IMR-90 (cell line): ENCODE measurements at regions not wholly inside any gene's neighbourhood (a gene's known extent, or its start where the extent isn't known, plus 50 kb on each side); places are given as distances from the start of the nearest gene placed in this dataset.

ENCODE experiments used
- ATAC-seq: fragments of 200-7000 bp; cut with Tn5 transposase; 2 replicates; pipeline ENCODE4 v1.9.1; 2020; ENCODE audit warnings: low read depth, mild to moderate bottlenecking, moderate library complexity
- BruUV-seq: library from RNA; stranded (reverse); fragments of 400-500 nt; replicated peaks from 2 replicates; lab custom pipeline; 2021; lab: Mats Ljungman, UMichigan
- CTCF ChIA-PET: fragments of 300-600 bp; formaldehyde crosslinking; extraction: SDS; loops from one replicate; lab custom pipeline; 2021; ENCODE audit warnings: antibody characterized with exemption; lab: Yijun Ruan, JAX
- POLR2A ChIA-PET: fragments of 300-600 bp; sonication (Branson Sonifier 250); formaldehyde crosslinking; loops from one replicate; lab custom pipeline; 2022; ENCODE audit warnings: antibody characterized with exemption; ENCODE audit not compliant: unreplicated experiment; lab: Charles Lee
- DNase-seq: peaks from one replicate; pipeline ENCODE4 v3.0.0; 2013
- H2AFZ ChIP-seq: replicated peaks from 2 replicates; pipeline ENCODE3; 2013; ENCODE audit warnings: low read length, mild to moderate bottlenecking; ENCODE audit not compliant: poor library complexity
- H2AK5ac ChIP-seq: 2 replicates; pipeline ENCODE4 v1.6.1; 2013; ENCODE audit warnings: low read depth, low read length, inconsistent platforms
- H2AK9ac ChIP-seq: replicated peaks from 2 replicates; pipeline ENCODE3; 2013; ENCODE audit warnings: mild to moderate bottlenecking, low read depth, low read length, moderate library complexity; ENCODE audit not compliant: poor library complexity
- H2BK120ac ChIP-seq: 2 replicates; pipeline ENCODE4 v1.6.1; 2013; ENCODE audit warnings: low read depth, low read length, inconsistent platforms
- H2BK15ac ChIP-seq: 3 replicates; pipeline ENCODE4 v1.6.1; 2013; ENCODE audit warnings: low read depth, low read length, inconsistent platforms
- H2BK20ac ChIP-seq: 2 replicates; pipeline ENCODE4 v1.6.1; 2013; ENCODE audit warnings: low read depth, mild to moderate bottlenecking, inconsistent platforms, low read length, moderate library complexity
- H2BK5ac ChIP-seq: 2 replicates; pipeline ENCODE4 v1.6.1; 2013; ENCODE audit warnings: mild to moderate bottlenecking, low read depth, low read length, inconsistent platforms; ENCODE audit not compliant: poor library complexity, severe bottlenecking
- H3K14ac ChIP-seq: replicated peaks from 2 replicates; pipeline ENCODE4 v1.6.1; 2013; ENCODE audit warnings: low read depth, low read length, inconsistent platforms
- H3K18ac ChIP-seq: 2 replicates; pipeline ENCODE4 v1.6.1; 2013; ENCODE audit warnings: low read depth, low read length, control low read depth
- H3K23ac ChIP-seq: 2 replicates; pipeline ENCODE4 v1.6.1; 2013; ENCODE audit warnings: low read depth, low read length, inconsistent platforms
- H3K27ac ChIP-seq: 2 replicates; pipeline ENCODE4 v1.5.1; 2013; ENCODE audit warnings: mild to moderate bottlenecking, control low read depth, low read length; ENCODE audit not compliant: insufficient read depth
- H3K27me3 ChIP-seq: 2 replicates; pipeline ENCODE4 v1.6.1; 2013; ENCODE audit warnings: low read length; ENCODE audit not compliant: control insufficient read depth, insufficient read depth
- H3K36me3 ChIP-seq: 2 replicates; pipeline ENCODE4 v1.6.1; 2013; ENCODE audit warnings: low read length, mixed read lengths; ENCODE audit not compliant: control insufficient read depth, insufficient read depth
- H3K4ac ChIP-seq: 2 replicates; pipeline ENCODE4 v1.6.1; 2013; ENCODE audit warnings: low read depth, low read length, inconsistent platforms
- H3K4me1 ChIP-seq: 2 replicates; pipeline ENCODE4 v1.6.1; 2013; ENCODE audit warnings: low read length, mixed read lengths; ENCODE audit not compliant: control insufficient read depth, insufficient read depth
- H3K4me2 ChIP-seq: 2 replicates; pipeline ENCODE4 v1.6.1; 2013; ENCODE audit warnings: low read depth, mild to moderate bottlenecking, control low read depth, low read length, moderate library complexity
- H3K4me3 ChIP-seq: 2 replicates; pipeline ENCODE4 v1.5.1; 2013; ENCODE audit warnings: low read depth, mild to moderate bottlenecking, control low read depth, low read length, moderate library complexity; ENCODE audit not compliant: insufficient read depth
- H3K56ac ChIP-seq: 2 replicates; pipeline ENCODE4 v1.6.1; 2013; ENCODE audit warnings: low read length, inconsistent platforms; ENCODE audit not compliant: insufficient read depth; ENCODE audit errors: extremely low read depth
- H3K79me1 ChIP-seq, 2 experiments: 2 replicates each; pipeline ENCODE4 v1.6.1; 2013; ENCODE audit warnings: low read length in 2 of 2, inconsistent platforms in 1 of 2, low read depth in 1 of 2
- H3K9ac ChIP-seq: 2 replicates; pipeline ENCODE4 v1.6.1; 2013; ENCODE audit warnings: low read depth, low read length, control low read depth
- H3K9me1 ChIP-seq: 2 replicates; pipeline ENCODE4 v1.6.1; 2013; ENCODE audit warnings: low read length, inconsistent platforms; ENCODE audit not compliant: insufficient read depth
- H3K9me3 ChIP-seq: 2 replicates; pipeline ENCODE4 v1.6.1; 2013; ENCODE audit warnings: low read length; ENCODE audit not compliant: control insufficient read depth, insufficient read depth
- H4K20me1 ChIP-seq: 2 replicates; pipeline ENCODE4 v1.6.1; 2013; ENCODE audit warnings: low read length, inconsistent platforms; ENCODE audit not compliant: insufficient read depth
- H4K5ac ChIP-seq: 2 replicates; pipeline ENCODE4 v1.6.1; 2013; ENCODE audit warnings: mild to moderate bottlenecking, low read depth, low read length, control low read depth
- H4K8ac ChIP-seq, 2 experiments: 2 replicates each; pipeline ENCODE4 v1.6.1; 2013; ENCODE audit warnings: low read depth in 2 of 2, low read length in 2 of 2, control low read depth in 1 of 2, inconsistent platforms in 1 of 2
- H4K91ac ChIP-seq: 2 replicates; pipeline ENCODE4 v1.6.1; 2013; ENCODE audit warnings: low read depth, low read length, inconsistent platforms; ENCODE audit not compliant: insufficient read depth
- BHLHE40 ChIP-seq: fragments of 150-350 bp; IDR thresholded peaks from 2 replicates; pipeline ENCODE4 v1.6.1; 2016; ENCODE audit warnings: mild to moderate bottlenecking, low read depth, low read length
- CEBPB ChIP-seq: IDR thresholded peaks from 2 replicates; pipeline ENCODE4 v1.6.1; 2012; ENCODE audit warnings: low read depth, low read length, improper control_type of control experiment
- CHD1 ChIP-seq: IDR thresholded peaks from 2 replicates; pipeline ENCODE4 v1.6.1; 2012; ENCODE audit warnings: low read depth, low read length, improper control_type of control experiment
- CTCF ChIP-seq: conservative IDR thresholded peaks from 2 replicates; pipeline ENCODE4 v1.5.1; 2012; ENCODE audit warnings: mild to moderate bottlenecking, low read depth, low read length, improper control_type of control experiment
- ELK1 ChIP-seq: fragments of 150-350 bp; IDR thresholded peaks from 2 replicates; pipeline ENCODE4 v1.6.1; 2016; ENCODE audit warnings: low read depth, mild to moderate bottlenecking, low read length, moderate library complexity, borderline replicate concordance
- FOS ChIP-seq: fragments of 150-350 bp; IDR thresholded peaks from 2 replicates; pipeline ENCODE4 v1.6.1; 2016; ENCODE audit warnings: low read depth, low read length
- MAFK ChIP-seq: IDR thresholded peaks from 2 replicates; pipeline ENCODE4 v1.6.1; 2012; ENCODE audit warnings: low read depth, low read length, improper control_type of control experiment
- MAZ ChIP-seq: IDR thresholded peaks from 2 replicates; pipeline ENCODE4 v1.6.1; 2012; ENCODE audit warnings: low read depth, mild to moderate bottlenecking, low read length, improper control_type of control experiment, moderate library complexity, borderline replicate concordance
- MXI1 ChIP-seq: IDR thresholded peaks from 2 replicates; pipeline ENCODE4 v1.6.1; 2012; ENCODE audit warnings: low read depth, mild to moderate bottlenecking, low read length, moderate library complexity, borderline replicate concordance
- NFE2L2 ChIP-seq: fragments of 150-350 bp; IDR thresholded peaks from 2 replicates; pipeline ENCODE4 v1.6.1; 2016; ENCODE audit warnings: low read depth, mild to moderate bottlenecking, low read length
- POLR2A ChIP-seq: IDR thresholded peaks from 2 replicates; pipeline ENCODE4 v1.6.1; 2012; ENCODE audit warnings: mild to moderate bottlenecking, low read depth, low read length
- RAD21 ChIP-seq: IDR thresholded peaks from 2 replicates; pipeline ENCODE4 v1.6.1; 2012; ENCODE audit warnings: low read length, improper control_type of control experiment
- RCOR1 ChIP-seq: IDR thresholded peaks from 2 replicates; pipeline ENCODE4 v1.6.1; 2012; ENCODE audit warnings: mild to moderate bottlenecking, low read length, improper control_type of control experiment; ENCODE audit not compliant: insufficient replicate concordance
- RFX5 ChIP-seq: IDR thresholded peaks from 2 replicates; pipeline ENCODE4 v1.8.0; 2012; ENCODE audit warnings: low read depth, mild to moderate bottlenecking, low read length, moderate library complexity
- SMC3 ChIP-seq: fragments of 150-350 bp; IDR thresholded peaks from 2 replicates; pipeline ENCODE4 v1.6.1; 2016; ENCODE audit warnings: low read depth, mild to moderate bottlenecking, antibody characterized with exemption, low read length, moderate library complexity
- WGBS, 2 experiments: methylation state at CpG; one replicate each; pipeline versions ENCODE4 v1.1.5 to v1.1.7; 2013; ENCODE audit warnings: missing lambda C conversion rate in 2 of 2; ENCODE audit not compliant: insufficient read length in 1 of 2; ENCODE audit errors: extremely low coverage in 2 of 2; 5-methylcytosine and 5-hydroxymethylcytosine counted together
- dilution Hi-C: fragments of 300-500 bp; cut with HindIII; formaldehyde crosslinking; loops from one replicate; pipeline ENCODE4 v1.14.3; 2018; ENCODE audit warnings: low sequenced_read_pairs; ENCODE audit not compliant: unreplicated experiment
- in situ Hi-C: fragments of 300-500 bp; cut with MboI; formaldehyde crosslinking; loops from 3 replicates; pipeline ENCODE4 v1.14.3; 2019; ENCODE audit warnings: low sequenced_read_pairs, inconsistent platforms, mixed read lengths
- intact Hi-C: fragments of 100-400 bp; cut with micrococcal nuclease; formaldehyde crosslinking; loops from 2 replicates; pipeline ENCODE4 v1.10.0; 2022
- TF ChIP-seq, protein P1 (sequence below): fragments of 150-350 bp; IDR thresholded peaks from 2 replicates; pipeline ENCODE4 v1.6.1; 2017; ENCODE audit warnings: mild to moderate bottlenecking, antibody characterized with exemption, low read length, low read depth

- no peak overlapping the region for H3K23ac ChIP-seq
- CTCF ChIA-PET: no interaction called here
These were observed 138.7 kb upstream of the KL start for GRCh38 chr13:32877491-32877890.

More at GRCh38 chr13:32877491-32877890, 138.7 kb upstream of the KL start:
- H4K20me1 ChIP-seq: no peaks in the 10 kb centered on the region
- no peak overlapping the region for H3K9ac ChIP-seq
- no peak overlapping the region for H3K4me2 ChIP-seq
- H2BK20ac ChIP-seq: no peak overlapping the region
- no peak overlapping the region for H2AK9ac ChIP-seq
- intact Hi-C loops: no loop called here
- H3K18ac ChIP-seq: no peak overlapping the region
- TF ChIP-seq POLR2A: no peak
- TF ChIP-seq CEBPB: no peak
- TF ChIP-seq RFX5: no peak
- no peak for TF ChIP-seq MXI1
- no peak for TF ChIP-seq RAD21
- no peak for TF ChIP-seq FOS
- TF ChIP-seq ELK1: no peak
- no peak for TF ChIP-seq MAZ
- TF ChIP-seq CHD1: no peak
- TF ChIP-seq MAFK: no peak
- no peak for TF ChIP-seq SMC3
- TF ChIP-seq CTCF: no peak
- no peak for TF ChIP-seq RCOR1
- TF ChIP-seq NFE2L2: no peak
- TF ChIP-seq, protein P1, sequence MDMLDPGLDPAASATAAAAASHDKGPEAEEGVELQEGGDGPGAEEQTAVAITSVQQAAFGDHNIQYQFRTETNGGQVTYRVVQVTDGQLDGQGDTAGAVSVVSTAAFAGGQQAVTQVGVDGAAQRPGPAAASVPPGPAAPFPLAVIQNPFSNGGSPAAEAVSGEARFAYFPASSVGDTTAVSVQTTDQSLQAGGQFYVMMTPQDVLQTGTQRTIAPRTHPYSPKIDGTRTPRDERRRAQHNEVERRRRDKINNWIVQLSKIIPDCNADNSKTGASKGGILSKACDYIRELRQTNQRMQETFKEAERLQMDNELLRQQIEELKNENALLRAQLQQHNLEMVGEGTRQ: no peak
- no peak for TF ChIP-seq BHLHE40
- no peak overlapping the region for H2AK5ac ChIP-seq
- DNase-seq: no peak
- H2BK120ac ChIP-seq: no peak overlapping the region
- no peak overlapping the region for H2AFZ ChIP-seq
- H3K4ac ChIP-seq: no peak overlapping the region
- no TSS peak for BruUV-seq
- H3K4me1 ChIP-seq: peaks cover 9% of the 10 kb centered on the region
- H3K4me3 ChIP-seq: no peak overlapping the region
- H3K27ac ChIP-seq: no peak overlapping the region
- H3K14ac ChIP-seq: no peak overlapping the region
- H3K9me1 ChIP-seq: peaks cover 4% of the 10 kb centered on the region; the same call in 1 of the 2 replicates
- no peaks in the 10 kb centered on the region for H3K9me3 ChIP-seq
- peaks cover under 1% of the 10 kb centered on the region; the same call in 1 of the 2 replicates for H3K27me3 ChIP-seq
- no peak overlapping the region for H2BK15ac ChIP-seq
- POLR2A ChIA-PET: no interaction called here
- WGBS, 2 experiments: no CpG with 5 or more reads among the region's 2 CpGs
- H4K91ac ChIP-seq: no peak overlapping the region
- H2BK5ac ChIP-seq: no peak overlapping the region
- H4K5ac ChIP-seq: no peak overlapping the region
- no peaks in the 10 kb centered on the region for H3K36me3 ChIP-seq
- H4K8ac ChIP-seq: no peak overlapping the region
- no peak for ATAC-seq
- in situ Hi-C loops: no loop called here
- no peaks in the 10 kb centered on the region for H3K79me1 ChIP-seq
- dilution Hi-C loops: no loop called here
- no peak overlapping the region for H3K56ac ChIP-seq
